Body of pancreas (tissue), 4 donors: ENCODE measurements at regions not wholly inside any gene's neighbourhood (a gene's known extent, or its start where the extent isn't known, plus 50 kb on each side); places are given as distances from the start of the nearest gene placed in this dataset.

Source experiments
- ATAC-seq: fragments of 150-250 bp; one replicate; pipeline ENCODE4 v1.9.1; 2016
- DNase-seq, 4 donors: peaks; one replicate each; pipeline ENCODE4 v3.0.0-alpha.2; 2019
- H3K27ac ChIP-seq, 4 donors: fragments of 200-600 bp; sonication (generic); 1 replicate in 3 of 4; 2 replicates in 1 of 4; pipeline versions ENCODE4 v1.5.1 to v1.6.1; 2016 to 2019; ENCODE audit warnings: mild to moderate bottlenecking in 1 of 4, mixed read lengths in 1 of 4, moderate library complexity in 1 of 4
- H3K27me3 ChIP-seq, 2 donors: fragments of 200-600 bp; sonication (generic); one replicate each; pipeline ENCODE4 v1.6.0; 2016; ENCODE audit warnings: mild to moderate bottlenecking in 1 of 2
- H3K36me3 ChIP-seq, 2 donors: fragments of 200-600 bp; sonication (generic); replicated peaks in 1 of 2; 2 replicates each; pipeline ENCODE4 v1.5.1; 2016; ENCODE audit warnings: low read depth in 2 of 2; ENCODE audit not compliant: insufficient read depth in 1 of 2
- H3K4me1 ChIP-seq: fragments of 200-600 bp; sonication (generic); one replicate; pipeline ENCODE4 v1.6.0; 2016
- H3K4me3 ChIP-seq, 2 donors: fragments of 200-600 bp; sonication (generic); 1 replicate in 1 of 2; 2 replicates in 1 of 2; pipeline ENCODE4 v1.5.1; 2016 to 2019
- H3K9me3 ChIP-seq, 3 donors: fragments of 200-600 bp; sonication (generic); 1 replicate in 2 of 3; 2 replicates in 1 of 3; pipeline ENCODE4 v1.5.1; 2016
- POLR2A ChIP-seq, 3 donors: fragments of 450-650 bp; IDR thresholded peaks; one replicate each; pipeline ENCODE4 v1.6.1; 2016; ENCODE audit warnings: antibody characterized with exemption in 3 of 3, mild to moderate bottlenecking in 2 of 3
- WGBS, 2 donors: methylation state at CpG; one replicate each; pipeline ENCODE4 v1.1.5; 2017; 5-methylcytosine and 5-hydroxymethylcytosine counted together
- intact Hi-C: fragments of 100-400 bp; cut with DNase I; formaldehyde crosslinking; loops from one replicate; pipeline ENCODE4 v1.15.1; 2023
- TF ChIP-seq, protein P1 (sequence below), 7 experiments: fragments of 450-650 bp in 4 of 7; fragments of 200-600 bp in 3 of 7; sonication (generic) in 3 of 7; IDR thresholded peaks; one replicate each; pipeline ENCODE4 v1.5.1; 2016 to 2019; ENCODE audit warnings: antibody characterized with exemption in 7 of 7

DNA sequence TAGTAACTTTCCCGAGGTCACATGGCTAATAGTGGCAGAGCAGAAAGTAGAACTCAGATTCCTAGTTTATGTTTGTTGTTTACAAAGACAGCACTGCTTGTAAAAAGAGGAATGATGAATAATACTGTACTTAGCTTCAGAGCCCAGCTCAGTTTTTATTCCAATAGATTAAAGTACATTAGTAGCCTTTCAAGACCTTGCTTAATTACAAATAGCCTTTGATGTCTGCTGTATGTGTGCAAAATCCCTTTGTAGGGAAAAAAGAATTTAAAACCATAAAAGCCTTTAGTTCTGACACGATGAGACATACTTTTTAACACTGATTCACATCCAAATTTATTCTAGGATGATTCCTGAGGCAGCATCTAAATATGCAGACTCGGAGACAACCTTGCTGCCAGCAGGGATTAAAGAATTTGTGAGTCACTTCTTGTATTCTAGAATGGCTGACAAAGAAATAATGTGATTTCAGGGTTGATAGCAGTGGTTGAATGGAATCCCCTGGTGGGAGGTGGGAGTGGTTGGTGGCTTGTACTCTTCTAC lies 324.2 kb upstream of the TGFBR2 start:
- no peak overlapping the region for H3K4me3 ChIP-seq
- DNase-seq = no peak
- ATAC-seq = no peak
- H3K36me3 ChIP-seq = no peaks in the 10 kb centered on the region
- no peaks in the 10 kb centered on the region for H3K27me3 ChIP-seq
- H3K9me3 ChIP-seq = no peaks in the 10 kb centered on the region
- intact Hi-C loops = no loop called here
- no peak overlapping the region for H3K27ac ChIP-seq
- 72 to 73% methylated on average over 3 of the region's 3 CpGs for WGBS, 2 donors
- H3K4me1 ChIP-seq = peaks cover 16% of the 10 kb centered on the region
- no peak for TF ChIP-seq POLR2A (IDR thresholded peaks at IDR 0.05)

DNA sequence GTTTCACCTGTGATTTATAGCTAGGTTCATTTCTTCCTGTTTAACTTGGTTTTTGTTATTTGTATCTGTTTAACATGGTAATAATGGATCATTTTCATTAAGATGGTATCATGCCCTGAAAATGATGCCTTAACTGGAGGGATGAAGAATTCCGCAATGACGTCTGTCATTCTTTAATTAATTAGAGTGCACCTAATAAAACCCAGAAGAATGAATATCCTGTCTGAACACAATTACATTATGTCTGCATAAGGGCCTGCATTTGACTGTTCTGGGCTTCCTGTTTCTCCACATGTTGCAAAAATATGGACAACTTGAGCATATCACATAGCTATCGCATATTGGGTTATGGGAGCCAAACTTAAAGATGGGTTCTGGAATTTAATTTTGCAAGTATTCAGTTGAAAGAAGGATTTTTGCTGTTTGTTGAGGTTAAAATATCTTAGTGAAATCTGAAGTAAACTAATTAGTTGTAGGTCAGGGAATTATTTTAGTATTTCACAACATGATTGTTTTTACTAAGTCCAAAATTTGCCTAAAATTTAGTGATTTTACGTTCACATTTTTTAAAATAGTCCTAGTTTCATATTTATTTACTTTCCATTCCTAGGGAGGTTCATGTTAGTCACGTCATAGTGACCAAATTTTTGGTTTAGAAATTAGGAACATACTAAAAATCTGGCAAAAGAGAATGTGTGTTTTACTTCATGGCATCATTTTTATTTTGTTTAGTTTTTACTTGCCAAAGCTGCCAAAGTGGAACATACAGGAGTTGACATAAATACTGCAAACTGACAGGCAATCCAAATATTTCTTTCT lies 321.0 kb upstream of the TGFBR2 start:
- ATAC-seq = no peak
- 77 to 80% methylated on average over 5 of the region's 5 CpGs for WGBS, 2 donors
- intact Hi-C loops = no loop called here

GRCh38 chr3:30286007-30286669 lies 320.3 kb upstream of the TGFBR2 start:
- Histone ChIP-seq H3K4me1 (peaks cover 24% of the 10 kb centered on the region), H3K36me3 (no peaks in the 10 kb centered on the region), H3K9me3 (no peaks in the 10 kb centered on the region), H3K4me3 (no peak overlapping the region), H3K27me3 (no peaks in the 10 kb centered on the region), H3K27ac (peak overlapping the region; percentile 56 to 74 (median 66))
- 0 to 4% methylated on average over 1 of the region's 1 CpG for WGBS, 2 donors
- ATAC-seq (peak; percentile 91), DNase-seq (peak; percentile 82 to 88 (median 87))
- no peak for TF ChIP-seq POLR2A (IDR thresholded peaks at IDR 0.05)
- TF ChIP-seq, protein P1, sequence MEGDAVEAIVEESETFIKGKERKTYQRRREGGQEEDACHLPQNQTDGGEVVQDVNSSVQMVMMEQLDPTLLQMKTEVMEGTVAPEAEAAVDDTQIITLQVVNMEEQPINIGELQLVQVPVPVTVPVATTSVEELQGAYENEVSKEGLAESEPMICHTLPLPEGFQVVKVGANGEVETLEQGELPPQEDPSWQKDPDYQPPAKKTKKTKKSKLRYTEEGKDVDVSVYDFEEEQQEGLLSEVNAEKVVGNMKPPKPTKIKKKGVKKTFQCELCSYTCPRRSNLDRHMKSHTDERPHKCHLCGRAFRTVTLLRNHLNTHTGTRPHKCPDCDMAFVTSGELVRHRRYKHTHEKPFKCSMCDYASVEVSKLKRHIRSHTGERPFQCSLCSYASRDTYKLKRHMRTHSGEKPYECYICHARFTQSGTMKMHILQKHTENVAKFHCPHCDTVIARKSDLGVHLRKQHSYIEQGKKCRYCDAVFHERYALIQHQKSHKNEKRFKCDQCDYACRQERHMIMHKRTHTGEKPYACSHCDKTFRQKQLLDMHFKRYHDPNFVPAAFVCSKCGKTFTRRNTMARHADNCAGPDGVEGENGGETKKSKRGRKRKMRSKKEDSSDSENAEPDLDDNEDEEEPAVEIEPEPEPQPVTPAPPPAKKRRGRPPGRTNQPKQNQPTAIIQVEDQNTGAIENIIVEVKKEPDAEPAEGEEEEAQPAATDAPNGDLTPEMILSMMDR (IDR thresholded peaks at IDR 0.05) = no peak
- intact Hi-C loops = no loop called here

More for the DNA sequence above, 321.0 kb upstream of the TGFBR2 start:
- Histone ChIP-seq H3K4me1 (peaks cover 24% of the 10 kb centered on the region), H3K27ac (peak overlapping the region in 2 of 4 donors; percentile 67 to 74), H3K9me3 (no peaks in the 10 kb centered on the region), H3K36me3 (no peaks in the 10 kb centered on the region), H3K4me3 (no peak overlapping the region), H3K27me3 (no peaks in the 10 kb centered on the region)
- no peak for TF ChIP-seq POLR2A (IDR thresholded peaks at IDR 0.05)
- TF ChIP-seq, protein P1 (IDR thresholded peaks at IDR 0.05) = no peak
- no peak for DNase-seq

GRCh38 chr3:30286811-30287210 lies 319.6 kb upstream of the TGFBR2 start:
- H3K4me1 ChIP-seq = peaks cover 24% of the 10 kb centered on the region
- no peaks in the 10 kb centered on the region for H3K36me3 ChIP-seq
- intact Hi-C loops = no loop called here
- no peak overlapping the region for H3K4me3 ChIP-seq
- no peak for TF ChIP-seq POLR2A (IDR thresholded peaks at IDR 0.05)
- TF ChIP-seq, protein P1 (IDR thresholded peaks at IDR 0.05) = no peak
- no peaks in the 10 kb centered on the region for H3K9me3 ChIP-seq
- 78 to 83% methylated on average over 2 of the region's 2 CpGs for WGBS, 2 donors
- ATAC-seq (no peak), DNase-seq (no peak)
- no peaks in the 10 kb centered on the region for H3K27me3 ChIP-seq
- peak overlapping the region in 3 of 4 donors; percentile 65 to 74 (median 67) for H3K27ac ChIP-seq

GRCh38 chr3:30288830-30289229 lies 317.6 kb upstream of the TGFBR2 start:
- no peak for DNase-seq
- no peaks in the 10 kb centered on the region for H3K27me3 ChIP-seq
- no peaks in the 10 kb centered on the region for H3K9me3 ChIP-seq
- no peak overlapping the region for H3K27ac ChIP-seq
- no peak for TF ChIP-seq POLR2A (IDR thresholded peaks at IDR 0.05)
- TF ChIP-seq, protein P1 (IDR thresholded peaks at IDR 0.05) = no peak
- H3K4me3 ChIP-seq = no peak overlapping the region
- no peaks in the 10 kb centered on the region for H3K36me3 ChIP-seq
- intact Hi-C loops = no loop called here
- peaks cover 24% of the 10 kb centered on the region for H3K4me1 ChIP-seq
- ATAC-seq = no peak
